HepG2 (cell line): ENCODE measurements at regions not wholly inside any gene's neighbourhood (a gene's known extent, or its start where the extent isn't known, plus 50 kb on each side); places are given as distances from the start of the nearest gene placed in this dataset.

Experiments used
- ATAC-seq: fragments of 200-7000 bp; cut with Tn5 transposase; 3 replicates; pipeline ENCODE4 v1.9.1; 2020; ENCODE audit warnings: mild to moderate bottlenecking, moderate library complexity
- BruUV-seq: library from RNA; stranded (reverse); fragments of 400-500 nt; replicated peaks from 2 replicates; lab custom pipeline; 2021; lab: Mats Ljungman, UMichigan
- CTCF ChIA-PET: fragments of 300-600 bp; formaldehyde crosslinking; extraction: SDS; loops from one replicate; lab custom pipeline; 2021; ENCODE audit warnings: low total read pairs, inconsistent platforms, low intra/inter-chr PET ratio; lab: Yijun Ruan, JAX
- POLR2A ChIA-PET: fragments of 350-600 bp; sonication (Branson Sonifier 250); formaldehyde crosslinking; loops from one replicate; lab custom pipeline; 2020; ENCODE audit warnings: antibody characterized with exemption, inconsistent platforms; lab: Yijun Ruan, JAX
- DNase-seq: peaks from one replicate; pipeline ENCODE4 v3.0.0-alpha.2; 2015; ENCODE audit warnings: low spot score
- FAIRE-seq: peaks from 3 replicates; lab custom pipeline; 2011; peaks lifted over from hg19 to GRCh38; lab: Jason Lieb, UNC
- H2AFZ ChIP-seq: one replicate; pipeline ENCODE4 v1.6.1; 2011; ENCODE audit warnings: low read length, inconsistent platforms
- H3K27ac ChIP-seq: fragments of 300-600 bp; 3 replicates; pipeline ENCODE4 v1.8.0; 2011; ENCODE audit warnings: mixed run types, mild to moderate bottlenecking, mixed read lengths, low read length, inconsistent platforms; ENCODE audit not compliant: insufficient read depth; ENCODE audit errors: extremely low read length
- H3K27me3 ChIP-seq, 2 experiments: fragments of 200-600 bp in 1 of 2; 2 replicates in 1 of 2; 3 replicates in 1 of 2; pipeline versions ENCODE4 v1.6.0 to v1.8.0; 2011; ENCODE audit warnings: low read length in 2 of 2, mild to moderate bottlenecking in 2 of 2, moderate library complexity in 2 of 2, inconsistent platforms in 1 of 2; ENCODE audit not compliant: insufficient read depth in 2 of 2, control insufficient read depth in 1 of 2
- H3K36me3 ChIP-seq, 2 experiments: fragments of 200-600 bp in 1 of 2; replicated peaks in 1 of 2; 2 replicates in 1 of 2; 3 replicates in 1 of 2; pipeline versions ENCODE4 v1.5.1 to v1.8.0; 2011; ENCODE audit warnings: low read length in 2 of 2, inconsistent platforms in 1 of 2; ENCODE audit not compliant: insufficient read depth in 2 of 2, control insufficient read depth in 1 of 2
- H3K4me1 ChIP-seq: 2 replicates; pipeline ENCODE4 v1.5.1; 2012; ENCODE audit warnings: low read length, inconsistent platforms; ENCODE audit not compliant: insufficient read depth
- H3K4me2 ChIP-seq: 2 replicates; pipeline ENCODE4 v1.6.0; 2011; ENCODE audit warnings: low read depth, low read length, inconsistent platforms
- H3K4me3 ChIP-seq, 3 experiments: fragments of 200-600 bp in 1 of 3; sonication (generic), shearing (Covaris generic) in 1 of 3; replicated peaks in 1 of 3; 2 replicates each; pipeline ENCODE4 v1.5.1; 2011 to 2016; ENCODE audit warnings: low read length in 3 of 3, inconsistent platforms in 2 of 3, low read depth in 2 of 3, mild to moderate bottlenecking in 2 of 3, control low read depth in 1 of 3, mixed read lengths in 1 of 3; ENCODE audit not compliant: insufficient read depth in 1 of 3
- H3K79me2 ChIP-seq: one replicate; pipeline ENCODE4 v1.6.1; 2011; ENCODE audit warnings: low read length, inconsistent platforms; ENCODE audit not compliant: insufficient read depth
- H3K9ac ChIP-seq: 2 replicates; pipeline ENCODE4 v1.6.0; 2011; ENCODE audit warnings: mild to moderate bottlenecking, low read depth, low read length, inconsistent platforms; ENCODE audit not compliant: insufficient read depth
- H3K9me3 ChIP-seq: 2 replicates; pipeline ENCODE4 v1.5.1; 2012; ENCODE audit warnings: mild to moderate bottlenecking, low read length
- H4K20me1 ChIP-seq: 2 replicates; pipeline ENCODE4 v1.6.0; 2011; ENCODE audit warnings: inconsistent platforms, mild to moderate bottlenecking, low read length, moderate library complexity; ENCODE audit not compliant: insufficient read depth
- CENPX ChIP-seq: sonication (generic); formaldehyde crosslinking; IDR thresholded peaks from 2 replicates; pipeline ENCODE4 v1.9.0; 2021; ENCODE audit warnings: mild to moderate bottlenecking, missing genetic modification reagents, moderate library complexity
- EZH2 ChIP-seq: conservative IDR thresholded peaks from 2 replicates; pipeline ENCODE4 v1.6.1; 2012; ENCODE audit warnings: mild to moderate bottlenecking, low read depth, low read length, moderate library complexity
- SETDB1 ChIP-seq: sonication (generic); formaldehyde crosslinking; IDR thresholded peaks from 2 replicates; pipeline ENCODE4 v1.5.1; 2020; ENCODE audit warnings: missing genetic modification reagents, mild to moderate bottlenecking, borderline replicate concordance
- WGBS: methylation state at CpG from one replicate; pipeline ENCODE4 v1.1.6; 2017; ENCODE audit warnings: low lambda C conversion rate; 5-methylcytosine and 5-hydroxymethylcytosine counted together
- in situ Hi-C: cut with HindIII; loops from 2 replicates; pipeline ENCODE4 v1.10.0; 2017; ENCODE audit warnings: low pct_unique_long_range_greater_than_20kb; ENCODE audit not compliant: extremely low pct_ligation_motif_present
- intact Hi-C: fragments of 100-400 bp; cut with micrococcal nuclease; formaldehyde crosslinking; loops from one replicate; pipeline ENCODE4 v1.10.0; 2022; ENCODE audit not compliant: unreplicated experiment

GRCh38 chr1:17914131-17914530, 159.0 kb downstream of the ACTL8 start:
- Histone ChIP-seq H3K27ac (no peak overlapping the region), H3K9ac (no peak overlapping the region), H3K4me3 (no peak overlapping the region), H3K4me1 (no peaks in the 10 kb centered on the region), H2AFZ (no peak overlapping the region), H3K36me3 (no peaks in the 10 kb centered on the region), H3K4me2 (no peak overlapping the region), H3K9me3 (no peaks in the 10 kb centered on the region), H4K20me1 (no peaks in the 10 kb centered on the region; the same call in 1 of the 2 replicates), H3K79me2 (no peaks in the 10 kb centered on the region), H3K27me3 (peaks cover 0 to 9% of the 10 kb centered on the region in 2 experiments; a peak in 2 of 5 replicates)
- intact Hi-C loops (no loop called here), in situ Hi-C loops (no loop called here)
- 7% methylated on average over 7 of the region's 7 CpGs for WGBS
- ATAC-seq, result no peak
- ChIA-PET POLR2A (no interaction called here), CTCF (no interaction called here)
- DNase-seq, result no peak
- BruUV-seq, result no TSS peak
- TF ChIP-seq EZH2, result no peak
- no peak for TF ChIP-seq CENPX (CRISPR knock-in tag)
- FAIRE-seq, result no peak

- POLR2A ChIA-PET, result no interaction called here
- Histone ChIP-seq H3K9me3 (no peaks in the 10 kb centered on the region), H3K9ac (no peak overlapping the region), H3K36me3 (no peaks in the 10 kb centered on the region), H4K20me1 (peaks cover under 1% of the 10 kb centered on the region; the same call in 1 of the 2 replicates), H3K4me1 (no peaks in the 10 kb centered on the region), H3K4me2 (no peak overlapping the region), H3K27ac (no peak overlapping the region), H3K79me2 (no peaks in the 10 kb centered on the region), H3K27me3 (peaks cover 0 to 9% of the 10 kb centered on the region in 2 experiments; a peak in 2 of 5 replicates), H3K4me3 (no peak overlapping the region), H2AFZ (no peak overlapping the region)
- CTCF ChIA-PET, result no interaction called here
- DNase-seq, result no peak
- TF ChIP-seq SETDB1, result no peak
- in situ Hi-C loops, result no loop called here
- WGBS, result 1% methylated on average over 8 of the region's 9 CpGs
- intact Hi-C loops, result no loop called here
- ATAC-seq, result no peak
- FAIRE-seq, result no peak
- BruUV-seq, result no TSS peak
Measured at GRCh38 chr1:17914987-17915386, 159.9 kb downstream of the ACTL8 start.
